GM18909 (cell line): ENCODE measurements at regions not wholly inside any gene's neighbourhood (a gene's known extent, or its start where the extent isn't known, plus 50 kb on each side); places are given as distances from the start of the nearest gene placed in this dataset.
"Not testable (repeated sequence)": the region's sequence is repeated elsewhere in the genome, so short reads cannot be mapped to it uniquely, and the experiment has no call there.

ENCODE experiments used
- ATAC-seq: cut with Tn5 transposase; IDR thresholded peaks from one replicate; pipeline ENCODE4 v1.9.1; 2021; ENCODE audit warnings: mild to moderate bottlenecking; ENCODE audit not compliant: unreplicated experiment, poor library complexity

GRCh38 chr14:81584495-81584894, 50.8 kb upstream of the SEL1L start:
- ATAC-seq, result no peak

DNA sequence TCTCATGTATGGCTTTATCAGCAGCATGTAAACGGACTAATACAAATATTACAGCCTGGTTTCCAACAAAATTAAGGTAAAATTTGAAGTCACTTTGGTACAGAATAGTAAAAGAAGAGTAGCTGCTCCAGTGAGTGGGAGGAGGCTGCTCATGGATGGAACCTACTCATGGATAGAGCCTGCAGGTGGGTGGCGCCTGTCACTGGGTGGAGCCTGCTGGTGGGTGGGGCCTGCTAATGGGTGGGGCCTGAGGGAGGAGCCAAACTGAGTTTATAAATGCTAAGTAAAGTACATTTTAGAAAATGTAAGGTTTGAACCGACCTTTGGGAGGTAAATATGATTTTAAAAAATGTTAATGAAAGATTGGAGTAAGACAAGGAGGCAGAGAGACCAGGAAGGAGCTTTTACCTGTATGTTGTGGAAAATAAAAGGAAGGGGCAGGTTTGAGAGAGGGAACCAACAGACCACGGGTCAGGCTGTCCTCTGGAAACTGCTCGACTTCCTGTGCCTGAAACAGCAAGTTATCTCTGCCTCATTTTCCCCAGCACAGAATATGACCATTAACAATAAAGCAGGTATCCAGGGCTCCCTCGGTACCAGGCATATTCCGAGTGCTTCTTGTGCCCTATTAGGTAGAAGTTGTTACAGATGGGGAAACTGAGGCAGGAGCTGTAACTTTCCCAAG, 55.9 kb upstream of the SEL1L start:
- no peak for ATAC-seq

DNA sequence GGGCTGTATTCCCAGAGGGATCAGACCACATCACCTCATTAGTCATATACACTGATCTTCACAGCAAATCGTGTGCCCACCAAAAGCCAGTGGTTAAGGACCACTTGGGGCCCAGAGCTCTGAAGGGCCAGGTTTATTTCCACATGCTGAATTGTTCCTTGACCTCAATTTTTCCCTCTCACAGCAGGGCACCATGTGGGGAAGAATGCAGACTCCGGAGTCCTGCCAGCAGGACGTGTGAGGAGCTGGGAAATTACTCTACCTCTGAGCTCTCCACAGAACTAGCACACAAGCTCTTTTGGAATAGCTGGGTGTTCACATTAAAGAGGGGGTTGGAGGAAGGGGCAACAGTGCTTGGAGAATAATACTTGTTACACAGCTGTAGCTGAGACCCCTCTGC, 57.6 kb upstream of the SEL1L start:
- no peak for ATAC-seq

- no peak for ATAC-seq
These were observed 60.4 kb upstream of the SEL1L start for GRCh38 chr14:81594012-81594411.

DNA sequence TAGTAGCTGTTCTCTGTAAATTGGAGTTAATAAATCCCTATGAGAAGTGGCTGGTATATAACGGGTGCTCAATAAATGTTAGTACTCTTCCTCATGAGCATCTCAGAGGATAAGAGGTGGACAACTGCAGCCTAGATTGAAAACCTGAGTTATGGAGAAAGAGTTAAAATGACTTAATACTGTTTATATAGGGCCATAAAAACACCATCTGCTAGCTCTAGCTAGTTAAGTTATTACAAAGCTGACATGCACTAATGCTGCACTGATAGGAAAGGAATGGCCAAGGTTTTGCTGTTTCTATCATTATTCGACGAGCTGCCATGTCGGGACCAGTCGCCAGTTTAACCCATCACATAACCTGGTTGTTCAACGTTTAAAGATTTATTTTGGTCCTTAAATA, 72.0 kb upstream of the SEL1L start:
- no peak for ATAC-seq

DNA sequence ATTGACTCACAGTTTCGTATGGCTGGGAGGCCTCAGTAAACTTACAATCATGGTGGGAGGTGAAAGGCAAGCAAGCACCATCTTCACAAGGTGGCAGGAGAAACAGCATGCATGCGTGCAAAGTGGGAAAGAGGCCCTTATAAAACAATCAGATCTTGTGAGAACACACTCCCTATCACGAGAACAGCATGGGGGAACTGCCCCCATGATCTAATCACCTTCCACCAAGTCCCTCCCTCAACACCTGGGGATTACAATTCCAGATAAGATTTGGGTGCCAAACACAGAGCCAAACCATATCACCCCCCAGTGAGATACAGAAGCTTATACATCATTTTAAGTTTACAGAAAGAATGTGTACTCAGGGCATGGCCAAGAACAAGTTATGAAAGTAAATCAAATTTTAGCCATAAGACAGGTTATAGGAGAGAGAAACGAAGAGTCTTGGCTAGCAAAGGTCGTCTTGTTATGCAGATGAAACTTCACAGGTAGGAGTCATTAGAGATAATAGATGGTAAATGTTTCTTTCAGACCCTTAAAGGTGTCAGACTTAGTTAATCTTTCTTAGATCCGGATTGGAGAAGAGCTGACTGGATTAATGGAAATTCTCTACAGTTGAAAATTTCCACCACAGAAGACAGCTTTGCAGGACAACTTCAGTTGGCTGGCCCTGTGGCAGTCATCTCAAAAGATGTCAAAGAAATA, 79.8 kb upstream of the SEL1L start:
- ATAC-seq, result no peak

DNA sequence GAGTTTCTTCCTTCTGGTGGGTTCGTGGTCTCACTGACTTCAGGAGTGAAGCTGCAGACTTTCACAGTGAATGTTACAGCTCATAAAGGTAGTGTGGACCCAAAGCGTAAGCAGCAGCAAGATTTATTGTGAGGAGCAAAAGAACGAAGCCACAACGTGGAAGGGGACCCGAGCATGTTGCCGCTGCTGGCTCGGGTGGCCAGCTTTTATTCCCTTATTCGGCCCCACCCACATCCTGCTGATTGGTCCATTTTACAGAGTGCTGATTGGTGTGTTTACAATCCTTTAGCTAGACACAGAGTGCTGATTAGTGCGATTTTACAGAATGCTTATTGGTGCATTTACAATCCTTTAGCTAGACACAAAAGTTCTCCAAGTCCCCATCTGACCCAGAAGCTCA, 80.6 kb upstream of the SEL1L start:
- ATAC-seq, result not testable (repeated sequence)

DNA sequence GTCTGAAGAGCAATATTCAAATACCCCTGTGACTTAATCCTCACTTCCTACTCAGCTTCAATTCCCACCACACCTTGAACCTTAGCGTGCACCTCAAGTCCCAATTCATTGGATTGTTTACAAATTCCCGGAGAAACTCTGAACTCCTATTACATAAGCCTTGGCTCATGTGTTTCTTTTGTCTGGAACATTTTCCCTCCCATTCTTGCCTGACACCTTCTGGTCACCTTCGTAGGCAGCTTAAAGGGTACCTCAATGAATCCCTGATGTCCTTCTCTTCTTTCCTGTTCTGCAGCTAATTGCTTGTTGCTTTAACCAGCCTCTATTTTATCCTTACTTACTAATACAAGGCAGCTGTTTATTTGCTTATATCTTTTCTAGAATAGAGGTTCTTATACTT, 85.0 kb upstream of the SEL1L start:
- no peak for ATAC-seq

- no peak for ATAC-seq
These were observed 86.2 kb upstream of the SEL1L start for GRCh38 chr14:81619816-81620215.

GRCh38 chr14:81623771-81624396, 90.2 kb upstream of the SEL1L start:
- not testable (repeated sequence) for ATAC-seq

DNA sequence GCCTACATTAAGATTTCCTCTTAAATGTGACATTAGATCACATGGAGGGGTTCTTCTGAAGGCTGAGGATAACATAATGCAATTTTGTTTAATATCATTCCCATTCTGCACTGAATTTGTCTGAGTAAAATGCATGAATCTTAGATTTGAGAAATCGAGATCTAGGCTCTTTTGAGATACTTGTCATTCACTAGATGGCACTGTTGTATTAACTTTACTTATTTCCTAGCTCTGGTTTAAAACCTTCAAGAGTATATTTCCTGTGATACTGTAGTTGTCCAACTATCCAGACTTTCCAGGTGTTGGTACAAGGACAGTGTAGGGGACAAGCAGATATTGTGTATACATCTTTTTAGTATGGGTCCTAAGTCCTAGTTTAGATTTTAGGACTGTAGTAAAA, 91.7 kb upstream of the SEL1L start:
- peak; percentile 74 for ATAC-seq

- no peak for ATAC-seq
These were observed 98.5 kb upstream of the SEL1L start for GRCh38 chr14:81632157-81632556.

DNA sequence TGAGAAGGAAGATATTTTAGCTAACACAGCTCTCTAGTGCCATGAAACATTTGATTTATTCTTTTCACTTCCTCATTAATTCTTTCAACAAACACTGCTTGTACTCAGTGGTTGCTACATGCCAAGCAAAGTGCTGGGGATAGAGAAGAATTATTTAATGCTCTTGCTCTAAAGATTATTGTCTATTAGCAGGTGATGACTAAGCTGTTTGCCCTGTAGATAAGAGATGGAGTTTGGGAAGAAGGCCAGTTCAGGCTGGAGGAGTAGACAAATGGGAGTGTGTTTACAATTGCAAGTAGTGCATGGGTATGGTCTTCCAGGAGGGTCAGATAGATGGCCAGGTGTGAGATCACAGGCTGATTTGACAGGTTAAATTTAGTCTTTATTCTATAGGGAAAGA, 99.8 kb upstream of the SEL1L start:
- no peak for ATAC-seq

- no peak for ATAC-seq
These were observed 104.0 kb upstream of the SEL1L start for GRCh38 chr14:81637639-81638038.

DNA sequence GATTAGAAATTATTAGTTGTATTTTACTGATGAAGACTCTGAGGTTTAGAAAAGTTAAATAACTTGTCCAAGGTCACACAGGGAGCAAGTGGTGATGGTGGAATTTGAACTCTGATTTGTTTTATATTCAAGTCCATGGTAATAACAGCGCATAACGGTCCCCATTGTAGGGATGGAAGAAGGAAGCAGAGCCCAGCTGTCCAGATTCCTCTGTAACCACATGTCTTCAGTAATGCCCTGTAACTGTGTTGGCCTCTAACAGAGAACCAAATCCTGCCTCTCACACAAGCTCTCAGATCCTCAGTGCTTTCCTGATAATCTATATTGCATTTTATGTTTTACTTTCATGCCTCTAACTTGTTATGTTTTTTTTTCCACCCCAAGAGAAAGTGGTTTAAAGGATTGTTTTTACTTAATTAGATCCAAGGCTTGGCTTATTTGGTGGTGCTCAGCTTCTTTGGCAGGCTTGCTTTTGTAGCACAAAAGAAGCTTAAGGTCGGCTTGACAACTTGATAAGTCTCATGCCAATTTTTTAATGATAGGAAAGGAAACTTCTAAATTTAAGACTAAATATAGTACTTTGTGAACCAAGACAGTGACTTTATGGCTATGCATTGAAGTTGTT, 105.1 kb upstream of the SEL1L start:
- ATAC-seq, result no peak

DNA sequence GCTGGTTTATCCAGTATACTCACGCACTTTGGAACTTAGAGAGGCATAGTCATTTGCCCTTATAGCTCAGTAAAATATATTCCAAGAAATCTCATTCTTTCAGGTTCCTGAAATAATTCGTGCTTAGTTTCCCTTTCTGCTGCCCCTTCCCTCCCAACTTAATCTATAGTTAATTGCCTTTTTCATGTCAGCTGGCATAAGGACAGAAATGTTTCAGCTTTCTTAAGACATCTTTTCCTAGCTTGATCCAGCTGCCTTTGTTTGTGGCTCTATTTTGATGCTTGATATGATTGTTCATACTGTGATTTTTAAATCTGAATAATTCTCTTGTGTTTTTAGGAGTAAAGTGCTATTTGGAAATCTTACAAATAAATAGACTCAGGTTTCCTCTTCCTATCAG, 120.0 kb upstream of the SEL1L start:
- ATAC-seq, result no peak

- no peak for ATAC-seq
These were observed 122.0 kb upstream of the SEL1L start for GRCh38 chr14:81655423-81656314.

GRCh38 chr14:81656811-81657210, 123.2 kb upstream of the SEL1L start:
- ATAC-seq, result no peak

- ATAC-seq, result no peak
These were observed 128.4 kb upstream of the SEL1L start for GRCh38 chr14:81662066-81662465.

DNA sequence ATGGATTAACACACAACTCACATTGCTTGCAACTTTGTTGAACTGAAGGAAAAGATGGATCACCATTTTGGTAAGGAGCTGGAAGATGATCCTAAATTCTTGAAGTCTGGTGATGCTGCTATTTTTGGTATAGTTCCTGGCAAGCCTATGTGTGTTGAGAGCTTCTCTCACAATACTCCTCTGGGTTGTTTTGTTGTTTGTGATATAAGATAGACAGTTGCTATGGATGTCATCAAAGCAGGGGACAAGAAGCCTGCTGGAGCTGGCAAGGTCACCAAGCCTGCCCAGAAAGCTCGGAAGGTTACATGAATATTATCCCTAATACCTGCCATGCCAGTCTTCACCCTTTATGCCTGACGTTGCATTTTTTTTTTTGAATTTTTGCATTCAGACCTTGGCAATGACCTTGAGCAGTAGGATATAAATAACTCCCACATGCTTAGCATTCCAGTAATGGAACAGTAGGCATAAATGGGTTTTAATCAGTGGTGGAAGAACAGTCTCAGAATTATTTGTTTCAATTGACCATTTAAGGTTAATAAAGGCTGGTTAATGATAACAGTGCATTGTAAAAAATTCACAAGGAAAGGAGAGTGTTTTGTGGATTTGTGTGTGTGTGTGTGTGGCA, 129.0 kb upstream of the SEL1L start:
- ATAC-seq, result no peak
